GM18499 (cell line): ENCODE measurements at regions not wholly inside any gene's neighbourhood (a gene's known extent, or its start where the extent isn't known, plus 50 kb on each side); places are given as distances from the start of the nearest gene placed in this dataset.

Experiments used
- ATAC-seq: cut with Tn5 transposase; IDR thresholded peaks from one replicate; pipeline ENCODE4 v1.9.1; 2021; ENCODE audit warnings: moderate number of reproducible peaks; ENCODE audit not compliant: insufficient read depth, unreplicated experiment

DNA sequence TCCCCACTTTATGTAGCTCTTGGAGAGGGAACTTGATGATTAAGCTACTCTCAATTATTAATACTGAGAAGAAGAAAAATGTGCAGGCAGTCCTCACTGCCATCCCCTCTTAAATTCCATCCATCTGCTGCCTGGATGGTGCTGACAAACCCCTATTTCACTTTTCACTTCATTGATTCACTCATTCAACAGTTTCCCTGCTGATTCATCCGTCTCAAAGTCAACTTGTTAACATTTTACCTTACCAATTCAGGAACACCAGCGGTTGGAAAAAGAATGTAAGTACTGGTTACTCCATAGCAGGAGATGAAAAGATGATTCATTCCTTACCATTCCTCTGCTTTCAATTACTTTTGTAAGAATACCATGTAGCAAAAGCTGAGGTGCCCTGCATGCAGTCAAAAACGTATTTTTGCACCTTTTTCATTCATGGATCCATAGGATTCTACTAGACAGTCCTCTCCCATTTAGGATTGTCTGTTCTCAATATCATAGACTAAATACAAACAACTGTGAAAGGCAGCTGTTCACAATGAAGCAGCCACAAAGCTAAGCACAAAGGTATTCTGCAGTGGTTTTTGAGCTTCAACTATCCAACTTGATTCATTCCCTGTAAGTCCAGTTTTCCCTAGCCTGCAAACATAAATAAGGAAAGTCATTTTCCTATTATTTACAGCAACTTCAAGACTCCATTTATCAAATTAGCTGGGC is 262.0 kb downstream of the MREG start:
- no peak for ATAC-seq

DNA sequence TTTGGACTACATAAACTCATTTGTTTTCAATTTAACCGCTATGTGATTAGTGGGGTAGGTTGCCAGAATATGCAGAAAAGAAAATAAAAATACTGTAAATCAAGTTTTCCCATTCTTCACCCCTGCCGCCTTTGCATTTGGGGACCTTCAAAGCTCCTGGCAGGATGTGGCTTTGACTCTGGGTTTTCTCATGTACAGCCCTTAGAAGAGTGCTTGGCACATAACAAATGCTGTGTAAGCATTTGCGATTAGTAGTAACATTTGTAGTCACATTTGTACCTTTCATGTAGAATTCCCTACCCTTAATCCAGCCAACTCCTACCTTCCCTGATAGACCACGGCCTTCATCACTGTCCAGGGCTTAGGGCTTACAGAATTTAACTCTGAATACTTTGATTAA is 262.6 kb downstream of the MREG start:
- no peak for ATAC-seq

DNA sequence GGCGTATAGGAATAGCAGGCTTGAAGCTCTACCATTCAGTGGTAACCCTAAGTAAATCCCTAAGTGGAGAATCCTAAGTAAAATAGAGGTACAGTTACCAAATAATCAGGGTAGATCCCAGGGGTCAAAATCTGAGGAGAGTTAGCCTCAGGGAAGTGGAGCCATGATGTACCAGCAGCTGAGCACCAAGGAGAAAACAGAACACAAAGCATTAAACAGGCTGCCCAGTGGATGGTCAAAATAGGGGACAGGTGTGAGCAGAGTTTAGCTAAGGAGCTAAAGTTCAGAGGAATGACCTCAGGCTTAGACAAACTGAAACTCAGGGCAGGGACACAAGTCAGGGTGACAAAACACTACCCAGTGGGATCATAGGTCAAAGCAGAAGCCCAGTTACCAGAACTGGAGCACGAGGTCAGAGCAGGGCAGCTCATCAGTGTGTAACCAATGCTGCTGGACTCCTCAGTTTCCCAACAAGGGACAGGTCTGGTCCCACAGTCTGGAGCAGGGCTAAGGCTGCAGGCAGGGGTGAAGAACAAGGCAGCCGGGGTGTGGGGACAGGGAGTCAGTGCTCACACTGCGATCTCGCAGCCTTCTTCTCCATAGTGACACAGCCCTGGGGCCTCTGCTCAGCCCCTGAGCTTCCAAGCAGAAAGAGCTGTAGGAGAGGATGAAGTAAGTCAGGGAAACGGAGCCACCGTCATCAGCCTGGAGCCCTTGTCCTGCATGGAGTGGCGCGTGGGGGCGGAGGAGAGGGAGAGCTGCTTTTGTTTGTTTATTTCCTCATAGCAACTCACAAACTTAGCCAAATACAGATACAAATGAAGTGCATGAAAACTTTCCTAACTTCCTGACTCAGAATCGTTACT is 264.0 kb downstream of the MREG start:
- no peak for ATAC-seq

DNA sequence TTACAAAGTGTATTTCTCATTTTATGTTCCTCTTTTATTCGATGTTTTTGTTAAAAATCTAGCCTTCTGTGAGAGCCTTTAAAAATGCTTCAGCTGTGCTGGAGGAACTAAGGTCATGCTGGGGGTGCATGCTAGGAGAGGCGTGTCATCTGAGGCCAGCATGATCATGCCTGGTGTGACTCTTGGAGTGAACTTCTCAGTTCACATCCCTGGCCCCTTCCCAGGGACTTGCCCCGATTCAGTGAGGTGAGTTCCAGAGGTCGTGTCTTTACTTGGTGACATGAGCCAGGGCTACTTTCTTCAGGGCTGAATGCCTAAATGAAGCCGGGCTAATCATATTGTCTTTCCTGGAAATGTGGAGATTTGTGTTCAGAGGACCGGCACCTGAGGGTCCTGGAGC is 264.9 kb downstream of the MREG start:
- no peak for ATAC-seq

DNA sequence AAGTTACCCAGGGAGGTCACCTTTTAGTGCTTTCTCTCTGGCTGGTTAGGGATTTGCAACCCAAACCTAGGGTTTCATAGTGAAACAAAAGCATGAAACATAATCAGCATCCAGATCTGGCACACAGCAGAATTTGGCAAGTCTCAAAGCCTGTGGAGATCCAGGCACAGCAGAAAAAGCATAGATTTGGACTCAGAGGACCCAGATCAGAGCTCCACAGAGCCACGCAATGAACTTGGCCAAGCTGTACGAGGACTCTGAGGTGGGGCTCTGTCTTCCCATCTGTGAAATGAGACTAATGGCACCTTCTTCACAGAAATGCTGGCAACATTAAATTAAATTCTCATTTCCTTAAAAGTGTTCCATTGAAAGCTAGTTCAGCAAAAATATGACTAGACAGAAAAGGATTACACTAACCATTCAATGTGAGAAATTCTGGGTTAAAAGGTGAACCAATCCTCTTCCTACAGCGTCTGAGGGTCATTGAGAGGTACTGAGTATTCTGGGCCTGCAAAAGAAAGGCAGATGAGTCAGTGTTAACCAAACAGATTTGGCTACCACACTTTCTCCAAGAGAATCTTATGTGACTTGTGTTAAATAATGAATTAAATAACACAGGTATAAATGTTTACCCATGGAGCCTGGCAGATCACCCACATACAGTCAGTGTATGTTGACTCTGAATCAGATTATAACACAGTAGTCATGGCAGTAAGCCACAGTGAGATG is 266.3 kb downstream of the MREG start:
- ATAC-seq: no peak

DNA sequence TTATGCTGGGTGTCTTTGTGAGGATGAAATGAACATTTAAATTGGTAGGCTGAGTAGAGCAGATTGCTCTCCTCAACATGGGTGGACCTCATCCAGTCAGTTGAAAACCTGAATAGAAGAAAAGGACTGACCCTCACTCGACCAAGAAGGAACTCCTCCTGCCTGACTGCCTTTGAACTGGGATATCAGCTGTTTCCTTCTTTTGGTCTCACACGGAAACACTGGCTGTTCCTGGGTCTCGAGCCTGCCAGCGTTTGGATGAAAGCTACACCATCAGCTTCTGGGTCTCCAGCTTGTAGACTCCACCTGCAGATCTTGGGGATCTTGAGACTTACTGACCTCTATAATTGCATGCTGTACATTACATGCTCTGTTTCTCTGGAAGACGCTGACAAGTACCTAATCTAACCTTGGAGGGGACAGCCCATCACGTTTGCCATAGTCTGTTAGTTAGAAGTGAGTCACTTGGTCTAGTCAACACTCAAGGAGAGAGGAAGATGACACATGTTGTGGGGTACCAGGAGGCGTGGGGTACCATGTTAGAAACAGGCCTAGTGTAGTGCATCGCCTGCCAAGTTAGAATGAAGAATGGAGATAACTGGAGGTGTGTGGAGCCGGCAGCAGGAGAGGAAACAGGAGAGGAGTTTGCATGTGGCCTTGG is 267.0 kb downstream of the MREG start:
- no peak for ATAC-seq

DNA sequence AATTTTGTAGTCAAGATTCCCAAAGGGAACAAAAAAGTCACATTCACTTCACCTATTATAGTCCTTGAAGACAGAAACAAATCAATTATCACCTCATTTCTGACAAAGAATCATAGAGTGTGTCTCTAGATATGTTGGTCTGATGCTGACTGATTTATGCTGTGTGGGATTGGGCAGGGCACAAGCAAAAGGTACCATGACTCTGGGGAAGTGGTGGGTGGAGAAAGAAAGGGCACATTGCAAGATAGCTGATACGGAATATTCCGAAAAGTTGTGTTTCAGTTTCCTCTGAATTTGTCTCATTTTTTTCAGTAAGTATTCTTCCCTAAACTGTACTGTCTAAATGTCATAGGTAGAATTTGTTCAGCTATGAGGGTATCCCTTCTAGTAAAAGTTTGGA is 268.0 kb downstream of the MREG start:
- no peak for ATAC-seq

DNA sequence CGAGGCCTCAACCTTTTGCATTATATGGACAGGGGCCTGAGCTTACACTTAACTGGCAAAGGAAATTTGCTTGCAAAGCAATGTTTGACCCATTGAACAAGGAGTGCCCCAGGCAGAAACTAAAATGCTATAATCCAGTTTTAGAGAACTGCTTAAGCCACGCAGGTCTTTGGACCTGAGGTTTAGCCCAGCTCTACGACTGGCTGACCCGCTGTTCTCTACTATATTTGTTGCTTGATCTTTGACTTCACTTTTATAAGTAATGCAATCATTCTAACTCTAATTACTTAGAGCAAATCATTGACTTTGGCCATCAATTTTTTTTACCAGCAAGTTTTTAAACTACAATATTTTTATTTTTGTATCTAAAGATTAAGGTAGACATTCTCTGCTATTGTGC is 268.8 kb downstream of the MREG start:
- no peak for ATAC-seq

DNA sequence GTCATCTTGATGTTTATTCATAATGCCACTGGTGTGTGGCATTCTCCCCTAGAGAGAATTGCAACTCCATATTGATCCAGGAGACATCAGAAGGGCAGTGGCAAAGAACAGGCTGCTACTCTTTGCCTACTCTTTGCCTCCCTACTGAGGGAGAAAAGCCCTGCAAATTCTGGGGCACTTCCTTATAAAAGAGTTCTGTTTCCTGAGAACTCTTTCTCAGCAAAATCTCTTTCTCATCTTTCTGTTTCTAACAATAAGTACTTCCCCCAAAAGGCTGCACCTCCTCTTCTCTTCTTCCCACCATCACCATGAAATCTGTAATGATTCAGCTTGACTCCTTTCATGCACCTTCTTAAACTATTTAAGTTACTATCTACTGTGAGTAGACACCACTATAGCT is 270.3 kb downstream of the MREG start:
- ATAC-seq: no peak

DNA sequence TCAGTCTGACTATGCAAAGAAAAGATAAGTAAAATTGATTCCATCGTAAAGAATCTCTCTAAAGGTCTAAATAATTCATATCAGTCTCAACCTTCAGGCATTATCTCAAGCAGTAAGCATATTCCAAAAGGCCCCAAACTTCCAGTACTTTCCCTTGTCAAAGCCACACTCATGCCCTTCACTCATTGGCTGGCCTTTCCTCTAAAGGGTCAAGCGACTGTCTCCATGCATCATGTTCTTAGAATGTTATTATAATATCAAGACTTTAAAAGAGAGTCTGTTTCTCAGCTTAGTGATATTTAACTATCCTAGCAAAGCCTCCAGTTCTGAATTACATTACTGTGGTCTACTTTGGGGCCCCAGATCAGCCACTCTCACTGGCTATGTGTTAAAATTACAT is 271.3 kb downstream of the MREG start:
- ATAC-seq: no peak

DNA sequence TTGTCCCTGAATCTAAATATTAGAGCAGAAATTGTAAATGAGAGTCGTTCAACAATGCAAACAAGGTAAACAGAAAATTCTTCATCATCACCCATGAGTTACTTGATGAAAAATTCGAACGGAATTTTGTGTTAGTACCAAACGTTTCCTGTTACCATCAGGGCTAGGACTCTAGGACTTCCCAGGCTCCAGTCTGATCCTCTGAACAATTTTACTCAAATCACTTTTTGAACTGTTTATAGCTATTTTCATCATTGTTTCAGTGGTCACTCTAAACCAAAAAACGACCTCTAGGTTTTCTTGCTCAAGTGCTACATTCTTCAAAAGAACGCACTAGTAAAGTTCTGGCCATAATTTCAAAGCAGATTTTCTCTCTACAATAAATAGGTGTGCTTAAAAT is 273.3 kb downstream of the MREG start:
- no peak for ATAC-seq

DNA sequence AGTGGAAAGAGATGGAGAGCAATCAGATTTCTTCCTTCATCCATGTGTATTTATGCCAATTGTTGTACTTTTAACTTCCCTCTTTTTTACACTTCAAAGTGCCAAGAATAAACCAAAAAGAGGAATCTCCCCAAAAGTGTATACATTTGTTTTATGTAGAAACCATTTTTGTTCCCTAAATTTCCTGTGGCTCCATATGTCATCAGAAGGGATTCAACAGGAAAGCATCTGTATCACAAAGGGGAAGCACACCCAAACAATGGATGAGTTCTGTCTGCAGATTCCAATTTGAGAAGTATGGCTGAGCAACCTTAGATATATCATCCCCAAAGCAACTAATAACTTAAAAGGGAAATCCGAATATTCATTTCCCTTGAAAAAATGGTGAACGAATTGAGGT is 275.0 kb downstream of the MREG start:
- ATAC-seq: no peak

DNA sequence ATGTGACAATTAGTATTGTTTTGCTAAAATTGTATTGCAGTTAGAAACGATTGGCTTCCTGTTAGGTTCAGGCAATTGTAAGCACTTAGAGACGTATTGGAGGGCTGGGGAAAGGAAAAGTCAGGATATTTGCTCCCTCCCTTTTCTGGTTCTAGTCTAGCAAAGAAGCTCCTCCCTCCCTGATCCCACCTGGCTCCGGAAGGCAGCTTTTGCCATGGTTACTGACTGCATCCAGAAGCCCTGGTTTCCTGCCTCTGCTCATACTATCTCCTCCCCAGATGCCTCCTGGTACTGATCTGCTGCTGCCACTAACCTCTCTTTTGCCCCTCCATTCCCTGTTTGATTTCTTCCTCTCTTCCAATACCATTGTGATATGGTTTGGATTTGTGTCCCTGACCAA is 275.9 kb downstream of the MREG start:
- ATAC-seq: no peak

DNA sequence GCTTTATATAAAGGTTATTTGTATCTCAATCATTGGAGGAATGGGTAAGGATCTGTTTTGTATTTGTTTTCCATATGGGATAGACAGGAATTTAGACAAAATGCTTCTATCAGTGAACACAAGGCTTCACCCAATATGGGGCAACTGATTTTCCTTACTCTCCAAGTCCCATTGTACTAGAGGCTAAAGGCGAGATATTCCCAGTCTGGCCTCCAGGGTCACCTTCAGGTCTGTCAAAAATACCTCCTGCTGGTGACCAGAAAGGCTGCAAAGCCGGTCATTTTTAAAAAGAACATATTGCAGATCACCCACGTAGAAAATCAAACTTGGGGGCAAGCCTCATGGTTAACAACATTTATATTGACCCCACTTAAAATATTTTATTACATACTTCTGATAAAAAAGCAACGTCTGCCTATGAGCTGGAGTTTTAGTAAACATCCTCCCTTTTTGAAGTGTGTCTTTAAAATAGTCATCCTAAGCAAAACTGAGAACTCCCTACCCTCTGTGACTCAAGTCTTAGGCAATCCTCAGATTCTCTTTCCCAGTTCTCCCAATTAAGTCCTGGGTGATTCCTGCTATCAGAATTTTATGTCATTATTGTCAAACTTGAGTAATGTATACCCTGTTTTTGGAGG is 276.6 kb downstream of the MREG start:
- ATAC-seq: no peak

DNA sequence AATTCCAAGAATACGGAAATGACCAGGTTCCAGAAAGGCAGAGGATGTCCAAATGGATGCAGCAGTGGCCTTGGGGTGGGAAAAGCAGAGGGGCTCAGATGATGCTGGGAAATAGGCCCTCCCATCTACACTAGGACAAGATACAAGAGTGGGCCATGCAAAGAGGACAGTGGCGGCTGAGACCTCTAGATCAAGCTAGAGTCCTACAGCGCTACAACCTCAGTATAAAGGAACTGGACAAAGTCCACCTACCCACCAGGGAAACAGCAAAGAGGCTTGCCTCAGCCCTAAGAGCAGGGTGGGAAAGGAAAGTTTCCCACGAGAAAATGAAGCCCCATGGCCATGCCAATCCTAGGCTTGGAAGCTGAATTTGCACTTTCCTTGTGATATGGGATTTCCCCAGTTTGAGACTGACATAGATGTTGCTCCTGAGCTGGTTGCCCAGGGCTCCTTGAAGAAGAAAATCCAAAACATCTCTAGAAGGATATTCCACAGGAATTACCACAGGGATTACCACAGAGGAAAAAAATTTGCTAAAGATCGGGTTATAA is 282.2 kb downstream of the MREG start:
- no peak for ATAC-seq

DNA sequence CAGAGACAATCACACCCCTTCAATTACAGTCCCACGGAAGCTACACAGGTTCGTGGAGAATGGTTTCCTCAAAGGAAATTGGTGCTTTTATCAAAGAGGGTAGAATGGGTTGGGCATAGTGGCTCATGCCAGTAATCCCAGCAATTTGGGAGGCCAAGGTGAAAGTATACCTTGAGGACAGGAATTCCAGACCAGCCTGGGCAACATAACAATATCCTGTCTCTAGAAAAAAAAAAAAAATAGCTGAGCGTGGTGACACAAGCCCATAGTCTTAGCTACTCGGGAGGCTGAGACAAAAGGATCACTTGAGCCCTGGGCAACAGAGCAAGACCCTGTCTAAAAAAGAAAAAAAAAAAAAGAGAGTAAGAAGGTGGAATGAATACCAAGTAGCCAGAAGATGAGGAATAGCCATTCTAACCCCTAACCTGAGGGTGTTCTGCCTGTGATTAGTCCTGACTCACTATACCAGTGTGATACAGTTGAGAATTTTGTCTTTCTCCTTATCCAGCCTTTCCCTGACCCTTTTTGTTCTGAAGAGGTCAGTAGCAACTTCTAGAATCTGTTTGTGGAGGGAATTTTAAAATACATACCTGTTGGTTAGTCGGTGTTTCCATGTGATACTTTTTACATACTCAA is 283.2 kb downstream of the MREG start:
- no peak for ATAC-seq

DNA sequence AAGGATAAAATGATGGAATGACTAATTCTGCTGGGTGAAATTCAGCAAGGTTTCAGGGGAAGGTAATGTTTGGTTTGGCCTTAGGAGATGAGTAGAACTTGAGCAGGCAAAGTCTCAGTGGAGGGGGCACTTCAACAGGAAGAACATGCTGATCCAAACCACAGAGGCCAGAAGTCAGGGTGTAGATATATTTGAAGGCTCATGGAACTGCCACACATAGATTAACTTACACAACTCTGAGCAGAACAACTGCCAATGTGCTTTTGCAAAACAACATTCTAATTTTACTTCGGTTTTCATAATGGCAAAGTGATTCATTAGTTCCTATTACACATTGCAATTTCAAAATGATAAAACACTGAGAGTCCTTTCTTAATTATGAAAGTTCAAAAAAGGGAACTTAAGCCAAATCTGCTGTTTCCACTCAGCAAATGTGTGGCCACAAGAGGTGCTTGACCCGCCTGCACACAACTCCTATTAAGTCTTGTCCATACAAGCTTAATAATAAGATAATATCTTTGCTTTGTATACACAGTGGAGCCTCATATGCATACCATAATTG is 284.8 kb downstream of the MREG start:
- peak; percentile 90 for ATAC-seq

DNA sequence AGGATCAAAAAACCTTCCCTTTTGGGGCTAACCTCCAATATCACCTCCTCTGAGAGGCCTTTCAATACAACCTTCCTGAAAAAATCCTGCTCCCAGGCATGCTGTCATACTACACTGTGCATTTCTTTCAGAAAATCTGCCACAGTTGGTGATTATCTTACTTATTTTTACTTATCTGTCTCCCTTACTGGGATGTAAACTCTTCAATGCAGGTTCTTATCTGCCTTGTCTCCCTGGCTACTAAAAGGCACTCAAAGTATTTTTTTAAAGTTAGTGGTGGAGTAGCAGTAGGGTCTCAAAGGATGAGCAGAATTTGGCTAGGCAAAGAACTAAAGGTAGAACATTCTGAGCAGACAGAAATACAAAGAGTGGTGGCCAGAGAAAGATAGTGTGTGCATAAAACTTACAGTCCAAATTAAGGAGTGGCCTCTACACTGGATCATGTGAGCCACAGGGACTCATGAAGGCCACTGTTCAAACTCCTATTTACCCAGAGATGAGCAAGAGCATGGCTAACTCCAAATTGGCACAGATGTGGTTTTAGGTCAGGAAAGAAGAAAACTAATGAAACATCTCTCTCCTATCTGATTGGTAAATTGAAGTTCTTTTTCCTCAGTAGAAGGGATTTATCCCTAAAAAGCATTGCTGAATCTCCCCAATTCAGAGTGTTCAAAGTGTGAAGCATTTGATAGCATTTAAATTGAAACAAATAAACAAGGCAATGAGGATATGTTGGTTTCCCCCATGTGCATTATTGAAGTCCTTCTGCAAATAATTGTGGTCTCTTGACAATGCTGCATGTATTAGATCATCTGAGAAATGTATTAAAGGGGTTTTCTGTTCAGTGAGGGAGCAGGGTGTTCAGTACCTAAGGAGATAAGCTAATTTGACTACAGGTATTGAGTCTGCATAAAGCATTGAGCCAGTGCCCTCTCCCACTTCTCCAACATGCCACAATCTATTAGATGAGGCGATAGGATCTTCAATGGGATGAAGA is 285.5 kb downstream of the MREG start:
- peak; percentile 23 for ATAC-seq
